ENCODE measurements at regions not wholly inside any gene's neighbourhood (a gene's known extent, or its start where the extent isn't known, plus 50 kb on each side); places are given as distances from the start of the nearest gene placed in this dataset.
"Not testable (repeated sequence)": the region's sequence is repeated elsewhere in the genome, so short reads cannot be mapped to it uniquely, and the experiment has no call there.

- not testable (repeated sequence) for TF ChIP-seq CTCF, POLR2A (IDR thresholded peaks at IDR 0.05)
Measured at GRCh38 chr5:112544558-112544957, 125.5 kb upstream of the EPB41L4A start.
